HG02678 (cell line): ENCODE measurements at regions not wholly inside any gene's neighbourhood (a gene's known extent, or its start where the extent isn't known, plus 50 kb on each side); places are given as distances from the start of the nearest gene placed in this dataset.
"Not testable (repeated sequence)": the region's sequence is repeated elsewhere in the genome, so short reads cannot be mapped to it uniquely, and the experiment has no call there.

Experiments
- ATAC-seq: cut with Tn5 transposase; IDR thresholded peaks from one replicate; pipeline ENCODE4 v1.9.1; 2021; ENCODE audit warnings: mild to moderate bottlenecking, moderate library complexity; ENCODE audit not compliant: unreplicated experiment

GRCh38 chr9:87392086-87392485 lies 105.6 kb upstream of the DAPK1 start:
- ATAC-seq = no peak

DNA sequence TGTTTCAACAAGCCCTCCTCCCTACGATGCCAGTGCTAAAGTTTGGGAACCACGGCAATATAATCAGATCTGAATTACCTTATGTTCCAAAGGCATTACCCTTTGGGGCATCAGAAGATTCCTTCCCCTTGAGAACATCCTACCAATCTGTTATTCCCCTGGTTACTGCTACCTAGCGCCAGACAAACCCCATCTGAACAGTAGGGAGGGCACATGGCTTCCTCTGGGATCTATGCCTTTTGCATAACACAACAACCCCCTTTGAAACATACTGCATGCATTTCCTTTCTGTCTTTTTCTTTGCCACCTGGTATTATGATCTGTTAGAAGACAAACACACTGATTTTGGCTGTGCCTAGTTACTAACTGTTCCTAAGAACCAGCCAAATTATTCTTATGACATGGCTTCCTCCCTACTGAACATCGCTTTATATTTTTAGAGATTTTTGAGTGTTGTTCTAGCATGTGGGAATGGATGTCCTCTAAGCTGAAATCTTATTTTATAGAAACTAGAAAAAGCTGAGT lies 103.9 kb upstream of the DAPK1 start:
- no peak for ATAC-seq

GRCh38 chr9:87395804-87396479 lies 101.7 kb upstream of the DAPK1 start:
- no peak for ATAC-seq

DNA sequence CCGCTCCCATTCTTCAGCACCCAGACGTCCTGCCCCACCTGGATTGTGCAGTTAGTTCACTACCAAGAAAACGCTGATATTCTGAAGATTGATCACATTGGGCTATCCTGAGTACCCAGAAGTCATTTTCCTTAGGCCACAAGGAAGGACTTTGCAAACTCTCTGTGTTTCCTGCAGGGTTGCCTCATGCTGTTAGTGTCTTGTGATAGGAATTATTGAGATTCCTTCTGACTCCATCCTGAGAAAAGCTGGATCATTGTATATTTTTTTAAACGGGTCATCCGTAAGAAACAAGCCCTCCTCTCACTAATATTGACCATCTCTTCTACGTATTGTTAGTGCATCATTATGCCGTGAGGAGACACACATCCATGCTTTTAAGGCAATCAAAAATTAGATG lies 96.0 kb upstream of the DAPK1 start:
- ATAC-seq = no peak

GRCh38 chr9:87402537-87402936 lies 95.1 kb upstream of the DAPK1 start:
- no peak for ATAC-seq

- no peak for ATAC-seq
Observed at GRCh38 chr9:87405677-87406542, 91.8 kb upstream of the DAPK1 start.

DNA sequence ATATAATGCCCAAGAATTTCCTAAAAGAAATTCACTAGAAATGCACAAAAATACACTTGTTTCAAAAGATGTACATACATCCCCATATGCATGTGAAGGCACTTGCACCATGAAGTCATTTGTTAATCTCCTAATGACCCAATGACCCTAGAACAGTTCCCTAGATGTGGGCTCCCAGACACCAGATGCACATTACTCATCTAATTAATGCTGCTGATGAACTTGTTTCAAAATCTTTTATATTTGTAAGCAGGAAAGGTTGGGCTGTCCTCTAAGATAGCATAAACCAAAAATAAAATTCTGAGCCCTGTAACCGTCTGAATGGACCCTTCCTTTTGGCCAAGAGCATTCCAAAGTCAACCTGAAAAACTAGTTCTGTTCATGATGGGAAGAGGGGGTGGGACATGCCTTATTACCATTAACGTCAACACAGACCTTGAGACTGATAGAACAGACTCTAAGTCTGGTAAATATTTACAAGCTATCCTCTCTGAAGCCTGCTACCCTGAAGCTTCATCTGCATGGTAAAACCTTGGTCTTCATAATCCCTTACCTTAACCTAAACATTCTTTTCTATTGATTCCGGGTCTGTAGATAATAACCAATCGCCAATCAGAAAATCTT lies 91.0 kb upstream of the DAPK1 start:
- ATAC-seq = no peak

GRCh38 chr9:87410047-87411005 lies 87.3 kb upstream of the DAPK1 start:
- not testable (repeated sequence) for ATAC-seq

DNA sequence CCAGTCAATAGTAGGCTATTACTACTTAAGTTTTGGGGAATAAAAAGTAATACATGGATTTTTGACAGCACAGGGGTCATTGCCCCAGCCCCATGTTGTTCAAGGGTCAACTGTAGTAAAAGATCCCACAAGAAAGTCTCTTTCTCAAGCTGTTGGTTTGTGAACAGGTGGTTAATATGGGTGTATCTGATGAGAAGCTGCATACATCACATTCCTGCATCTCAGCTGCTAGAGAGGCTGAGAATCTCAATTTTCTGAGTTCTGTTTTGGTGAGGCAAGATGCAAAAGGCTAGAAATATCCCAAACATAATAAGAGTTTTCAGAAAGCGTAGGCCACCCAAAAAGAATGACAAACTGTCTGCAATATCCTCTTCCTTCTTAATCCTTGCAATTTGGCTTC lies 76.8 kb upstream of the DAPK1 start:
- ATAC-seq = no peak

DNA sequence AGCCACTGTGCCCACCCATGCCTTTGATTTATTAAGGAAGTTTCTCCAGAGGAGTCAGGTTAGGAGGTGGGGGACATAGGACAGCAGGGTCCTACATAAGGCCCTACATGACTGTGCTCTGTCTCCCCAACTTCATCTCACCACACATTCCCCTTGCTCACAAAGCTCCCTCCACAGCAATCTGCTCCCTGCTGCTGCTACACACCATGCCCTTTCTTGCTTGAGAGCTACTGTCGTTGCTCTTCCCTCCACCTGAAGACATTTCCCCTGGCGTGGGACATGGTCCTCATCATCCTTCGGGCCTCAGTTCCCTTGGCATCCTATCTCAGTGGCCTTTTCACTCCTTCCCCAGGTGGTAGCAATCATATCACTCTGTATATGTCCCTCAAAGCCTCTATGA lies 75.9 kb upstream of the DAPK1 start:
- ATAC-seq = no peak

- ATAC-seq = no peak
Observed at GRCh38 chr9:87422999-87423398, 74.7 kb upstream of the DAPK1 start.

- not testable (repeated sequence) for ATAC-seq
Observed at GRCh38 chr9:87423885-87424284, 73.8 kb upstream of the DAPK1 start.

DNA sequence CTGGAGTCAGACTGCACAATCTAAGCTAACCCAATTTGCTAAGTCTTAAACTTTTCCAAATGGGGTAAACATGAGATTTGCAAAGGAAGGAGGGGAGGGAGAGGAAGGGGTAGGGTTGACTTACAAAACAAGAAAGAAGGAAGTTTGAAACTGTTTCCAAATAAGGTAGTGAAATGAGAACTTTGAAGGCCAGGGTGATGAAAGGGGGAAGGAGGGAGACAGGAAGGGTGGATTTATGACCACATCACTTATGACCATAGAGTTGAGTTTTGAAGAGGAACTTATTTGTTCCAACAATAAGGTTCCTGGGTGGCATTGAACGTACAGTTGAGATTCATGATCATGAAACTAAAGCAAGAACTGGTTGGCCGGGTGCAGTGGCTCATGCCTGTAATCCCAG lies 72.5 kb upstream of the DAPK1 start:
- no peak for ATAC-seq

- ATAC-seq = no peak
Observed at GRCh38 chr9:87427851-87428506, 69.7 kb upstream of the DAPK1 start.

DNA sequence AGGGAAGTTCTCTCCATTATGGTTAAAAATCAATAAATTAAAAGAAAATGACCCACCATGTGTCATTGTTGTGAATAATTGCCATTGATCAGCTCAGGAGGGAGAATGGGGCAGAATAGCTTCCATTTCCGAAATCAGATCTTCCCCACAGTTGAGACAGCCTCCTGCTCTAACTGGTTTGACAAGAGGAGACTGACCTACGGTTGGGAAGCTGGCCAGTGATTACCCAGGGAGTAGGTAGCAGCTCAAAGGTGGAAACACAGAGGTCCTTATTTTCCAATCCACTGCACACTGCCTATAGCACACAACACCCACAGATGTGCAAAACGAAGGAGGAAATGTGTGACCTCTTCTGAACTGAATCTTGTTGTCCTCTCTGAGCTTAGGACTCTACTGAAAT lies 69.0 kb upstream of the DAPK1 start:
- ATAC-seq = no peak

GRCh38 chr9:87431837-87432236 lies 65.8 kb upstream of the DAPK1 start:
- no peak for ATAC-seq

GRCh38 chr9:87433853-87434252 lies 63.8 kb upstream of the DAPK1 start:
- no peak for ATAC-seq

- ATAC-seq = no peak
Observed at GRCh38 chr9:87434366-87434765, 63.3 kb upstream of the DAPK1 start.

DNA sequence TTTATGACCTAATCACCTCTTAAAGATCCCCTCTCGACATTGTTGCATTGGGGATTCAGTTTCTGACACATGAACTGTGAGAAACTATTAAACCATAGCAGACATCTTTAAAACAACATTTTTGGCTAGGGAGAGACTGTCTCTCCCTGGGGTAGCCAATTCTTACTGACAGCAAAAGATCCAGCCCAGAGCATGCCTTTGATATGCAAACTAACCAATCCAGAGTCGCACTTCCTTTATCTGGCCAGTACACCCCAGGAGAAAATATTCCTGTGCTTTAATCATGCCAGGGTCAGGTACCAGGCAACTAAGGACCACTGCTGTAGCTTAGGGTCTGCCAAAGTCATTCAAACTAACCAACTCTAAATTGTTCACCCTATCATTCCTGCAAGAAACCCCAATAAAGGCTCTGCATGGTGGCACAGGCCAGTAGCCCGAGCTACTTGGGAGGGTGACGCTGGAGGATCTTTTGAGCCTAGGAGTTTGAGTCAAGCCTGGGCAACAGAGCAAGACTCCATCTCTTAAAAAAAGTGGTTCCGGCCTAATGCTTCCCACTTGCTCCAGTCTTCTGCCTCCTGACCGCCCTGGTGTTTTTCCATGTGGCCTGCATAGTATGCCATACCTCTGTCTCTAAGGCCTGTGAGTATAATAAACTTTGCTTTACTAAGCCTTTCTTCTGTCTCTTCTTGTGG lies 62.3 kb upstream of the DAPK1 start:
- no peak for ATAC-seq
